ENCODE measurements at regions not wholly inside any gene's neighbourhood (a gene's known extent, or its start where the extent isn't known, plus 50 kb on each side); places are given as distances from the start of the nearest gene placed in this dataset.

GRCh38 chr17:15090533-15090932, 174.6 kb downstream of the PMP22 start:
- no peak for TF ChIP-seq CTCF (IDR thresholded peaks at IDR 0.05; ENCODE audit: control extremely low read depth, extremely low read depth, low read depth, missing control alignments)
- no peak for DNase-seq (ENCODE audit: extremely low spot score)
- POLR2A ChIA-PET: no interaction called here
- CTCF ChIA-PET: no interaction called here

- no peak for TF ChIP-seq CTCF (IDR thresholded peaks at IDR 0.05; ENCODE audit: control extremely low read depth, extremely low read depth, low read depth, missing control alignments)
- ChIA-PET POLR2A (interaction anchor here (0.6 kb wide), 1 partner anchor 10 kb away, joined by 5 read pairs; no protein-coding TSS in a partner anchor), CTCF (no interaction called here)
- DNase-seq (ENCODE audit: extremely low spot score): no peak
Measured at GRCh38 chr17:15087946-15088345, 177.2 kb downstream of the PMP22 start.

GRCh38 chr17:15086776-15087295, 178.3 kb downstream of the PMP22 start:
- TF ChIP-seq CTCF (IDR thresholded peaks at IDR 0.05; ENCODE audit: control extremely low read depth, extremely low read depth, low read depth, missing control alignments): no peak
- DNase-seq (ENCODE audit: extremely low spot score): no peak
- CTCF ChIA-PET: interaction anchor here (1.2 kb wide), 1 partner anchor 11 kb away, joined by 3 read pairs; no protein-coding TSS in a partner anchor
- POLR2A ChIA-PET: no interaction called here

- CTCF ChIA-PET: interaction anchor here (0.6 to 1.2 kb wide), 2 partner anchors 10 to 11 kb away, joined by 3 read pairs; no protein-coding TSS in a partner anchor
- TF ChIP-seq CTCF (IDR thresholded peaks at IDR 0.05; ENCODE audit: control extremely low read depth, extremely low read depth, low read depth, missing control alignments): no peak
- POLR2A ChIA-PET: no interaction called here
- DNase-seq (ENCODE audit: extremely low spot score): no peak
Measured at GRCh38 chr17:15085890-15086677, 179.0 kb downstream of the PMP22 start.

GRCh38 chr17:15083225-15083624, 181.9 kb downstream of the PMP22 start:
- no peak for DNase-seq (ENCODE audit: extremely low spot score)
- CTCF ChIA-PET: no interaction called here
- TF ChIP-seq CTCF (IDR thresholded peaks at IDR 0.05; ENCODE audit: control extremely low read depth, extremely low read depth, low read depth, missing control alignments): no peak
- POLR2A ChIA-PET: no interaction called here

GRCh38 chr17:15081008-15081407, 184.1 kb downstream of the PMP22 start:
- ChIA-PET POLR2A (no interaction called here), CTCF (no interaction called here)
- TF ChIP-seq CTCF (IDR thresholded peaks at IDR 0.05; ENCODE audit: control extremely low read depth, extremely low read depth, low read depth, missing control alignments): no peak
- no peak for DNase-seq (ENCODE audit: extremely low spot score)
